GM23248 (cell line): ENCODE measurements at regions not wholly inside any gene's neighbourhood (a gene's known extent, or its start where the extent isn't known, plus 50 kb on each side); places are given as distances from the start of the nearest gene placed in this dataset.

Source experiments
- DNase-seq: peaks from one replicate; pipeline ENCODE4 v3.0.0-alpha.2; 2015
- H2AFZ ChIP-seq: fragments of 200-600 bp; sonication (generic); 2 replicates; pipeline ENCODE4 v1.6.1; 2016; ENCODE audit warnings: antibody characterized with exemption
- H3F3A ChIP-seq: fragments of 200-600 bp; sonication (generic); 2 replicates; pipeline ENCODE4 v1.6.1; 2016; ENCODE audit warnings: mild to moderate bottlenecking, antibody characterized with exemption, mixed run types; ENCODE audit not compliant: insufficient read depth
- H3K27ac ChIP-seq: fragments of 200-600 bp; sonication (generic); 2 replicates; pipeline ENCODE4 v1.5.1; 2016; ENCODE audit warnings: mild to moderate bottlenecking
- H3K27me3 ChIP-seq: fragments of 200-600 bp; sonication (generic); replicated peaks from 2 replicates; pipeline ENCODE4 v1.6.1; 2016; ENCODE audit warnings: mild to moderate bottlenecking; ENCODE audit not compliant: insufficient read depth
- H3K36me3 ChIP-seq: fragments of 200-600 bp; sonication (generic); 2 replicates; pipeline ENCODE4 v1.6.1; 2016; ENCODE audit warnings: low read depth, mild to moderate bottlenecking
- H3K4me1 ChIP-seq: fragments of 200-600 bp; sonication (generic); 2 replicates; pipeline ENCODE4 v1.6.1; 2016; ENCODE audit warnings: mild to moderate bottlenecking; ENCODE audit not compliant: insufficient read depth
- H3K4me2 ChIP-seq: fragments of 200-600 bp; sonication (generic); one replicate; pipeline ENCODE4 v1.6.1; 2016; ENCODE audit warnings: mild to moderate bottlenecking; ENCODE audit not compliant: unreplicated experiment
- H3K4me3 ChIP-seq: fragments of 200-600 bp; sonication (generic); 2 replicates; pipeline ENCODE4 v1.5.1; 2016; ENCODE audit warnings: mild to moderate bottlenecking
- H3K79me2 ChIP-seq: fragments of 200-600 bp; sonication (generic); 2 replicates; pipeline ENCODE4 v1.6.1; 2016; ENCODE audit warnings: mild to moderate bottlenecking; ENCODE audit not compliant: insufficient read depth
- H3K9ac ChIP-seq: fragments of 200-600 bp; sonication (generic); 2 replicates; pipeline ENCODE4 v1.6.1; 2016; ENCODE audit warnings: mild to moderate bottlenecking
- H3K9me2 ChIP-seq: fragments of 200-600 bp; sonication (generic); 2 replicates; pipeline ENCODE4 v1.6.1; 2016; ENCODE audit warnings: mixed run types, mild to moderate bottlenecking, moderate library complexity; ENCODE audit not compliant: insufficient read depth
- H3K9me3 ChIP-seq: fragments of 200-600 bp; sonication (generic); one replicate; pipeline ENCODE4 v1.6.1; 2017; ENCODE audit warnings: low read depth
- H4K20me1 ChIP-seq: fragments of 200-600 bp; sonication (generic); 2 replicates; pipeline ENCODE4 v1.6.0; 2016; ENCODE audit not compliant: insufficient read depth
- EZH2 ChIP-seq: fragments of 200-600 bp; sonication (generic); IDR thresholded peaks from 2 replicates; pipeline ENCODE4 v1.6.1; 2018; ENCODE audit warnings: antibody characterized with exemption, mild to moderate bottlenecking; ENCODE audit not compliant: insufficient read depth, poor library complexity, severe bottlenecking
- EZH2phosphoT487 ChIP-seq: fragments of 200-600 bp; sonication (generic); IDR thresholded peaks from 2 replicates; pipeline ENCODE4 v1.6.1; 2018; ENCODE audit warnings: antibody characterized with exemption, moderate library complexity, mild to moderate bottlenecking, low read depth; ENCODE audit not compliant: insufficient read depth
- WGBS, 2 experiments: methylation state at CpG; one replicate each; pipeline ENCODE4 v1.1.6; 2015 to 2017; ENCODE audit warnings: low lambda C conversion rate in 2 of 2, low coverage in 1 of 2; ENCODE audit errors: missing lambda C conversion rate in 2 of 2; 5-methylcytosine and 5-hydroxymethylcytosine counted together
- in situ Hi-C: fragments of 300-500 bp; cut with MboI; formaldehyde crosslinking; loops from 2 replicates; pipeline ENCODE4 v1.15.0; 2020

DNA sequence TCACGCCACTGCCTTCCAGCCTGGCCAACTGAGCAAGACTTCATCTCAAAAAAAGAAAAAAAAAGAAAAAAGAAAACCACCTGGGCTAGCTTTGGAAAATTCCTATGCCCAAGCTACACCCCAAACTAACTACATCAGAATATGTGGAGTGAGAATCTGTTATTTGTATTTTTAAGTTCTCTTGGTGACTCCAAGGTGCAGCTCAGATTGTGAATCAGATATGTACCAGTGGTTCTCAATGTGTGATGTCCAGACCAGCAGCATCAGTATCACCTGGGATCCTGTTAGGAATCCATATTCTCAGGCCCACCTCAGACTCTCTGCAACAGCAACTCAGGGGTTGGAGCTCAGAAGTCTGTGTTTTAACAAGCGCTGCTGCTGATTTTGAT is 376.8 kb downstream of the EDEM1 start:
- Histone ChIP-seq H3F3A (no peaks in the 10 kb centered on the region), H3K4me1 (no peaks in the 10 kb centered on the region), H3K9ac (no peak overlapping the region), H3K36me3 (no peaks in the 10 kb centered on the region), H3K4me2 (no peak overlapping the region), H3K9me2 (no peaks in the 10 kb centered on the region), H4K20me1 (no peaks in the 10 kb centered on the region), H3K27me3 (no peaks in the 10 kb centered on the region), H3K27ac (no peak overlapping the region), H3K9me3 (no peaks in the 10 kb centered on the region), H3K79me2 (no peaks in the 10 kb centered on the region), H2AFZ (no peak overlapping the region), H3K4me3 (no peak overlapping the region)
- 16 to 18% methylated on average over 2 of the region's 2 CpGs for WGBS, 2 experiments
- no peak for DNase-seq
- TF ChIP-seq EZH2: no peak
- no peak for TF ChIP-seq EZH2phosphoT487
- in situ Hi-C loops: no loop called here

DNA sequence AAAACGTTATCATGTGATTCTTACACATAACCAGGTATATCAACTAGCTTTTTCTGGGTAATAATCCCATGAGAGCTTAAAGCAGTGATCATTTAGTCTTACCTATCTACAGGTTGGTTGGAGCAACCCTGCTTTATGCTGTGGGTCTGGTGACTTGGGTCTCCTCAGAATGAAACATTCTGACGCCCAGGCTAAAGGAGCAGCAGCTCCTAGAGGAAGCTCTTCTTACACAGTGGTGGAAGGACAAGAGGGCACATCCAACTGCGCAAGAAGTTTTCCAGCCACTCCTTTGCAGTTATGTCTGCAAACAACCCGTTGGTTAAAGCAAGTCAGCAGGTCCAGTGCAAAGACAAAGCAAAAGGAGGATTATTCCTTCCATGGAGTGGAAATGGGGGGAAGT is 377.5 kb downstream of the EDEM1 start:
- Histone ChIP-seq H3F3A (no peaks in the 10 kb centered on the region), H3K4me3 (no peak overlapping the region), H3K9ac (no peak overlapping the region), H3K36me3 (no peaks in the 10 kb centered on the region), H3K4me1 (no peaks in the 10 kb centered on the region), H4K20me1 (no peaks in the 10 kb centered on the region), H2AFZ (no peak overlapping the region), H3K9me2 (no peaks in the 10 kb centered on the region), H3K27me3 (no peaks in the 10 kb centered on the region), H3K27ac (no peak overlapping the region), H3K79me2 (no peaks in the 10 kb centered on the region), H3K4me2 (no peak overlapping the region), H3K9me3 (no peaks in the 10 kb centered on the region)
- no peak for DNase-seq
- WGBS, 2 experiments: 5 to 8% methylated on average over 4 of the region's 4 CpGs
- in situ Hi-C loops: no loop called here
- TF ChIP-seq EZH2phosphoT487: no peak
- TF ChIP-seq EZH2: no peak

DNA sequence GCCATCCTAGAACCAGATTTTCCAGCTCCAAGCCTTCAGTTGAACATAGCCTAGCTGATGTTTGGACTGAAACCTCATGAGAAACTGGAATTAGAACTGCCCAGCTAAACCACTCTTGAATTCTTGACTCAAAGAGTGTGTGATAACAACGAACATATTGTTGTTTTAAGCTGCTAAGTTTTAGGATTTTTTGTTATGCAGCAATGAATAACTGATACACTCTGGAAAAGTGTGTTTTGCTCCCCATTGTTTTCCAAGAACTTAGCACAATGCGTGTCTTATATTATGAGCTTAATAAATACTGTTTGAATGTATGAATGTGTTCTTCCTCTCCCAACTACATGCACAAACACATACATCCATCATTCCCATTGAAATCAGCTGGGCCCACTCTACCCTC is 379.6 kb downstream of the EDEM1 start:
- 7 to 28% methylated on average over 2 of the region's 2 CpGs for WGBS, 2 experiments
- no peak for DNase-seq
- no peaks in the 10 kb centered on the region for H4K20me1 ChIP-seq
- no peak overlapping the region for H2AFZ ChIP-seq
- H3F3A ChIP-seq: no peaks in the 10 kb centered on the region
- no peak overlapping the region for H3K9ac ChIP-seq
- no peak overlapping the region for H3K27ac ChIP-seq
- no peaks in the 10 kb centered on the region for H3K9me3 ChIP-seq
- no peaks in the 10 kb centered on the region for H3K36me3 ChIP-seq
- H3K4me3 ChIP-seq: no peak overlapping the region
- H3K27me3 ChIP-seq: no peaks in the 10 kb centered on the region
- H3K4me1 ChIP-seq: no peaks in the 10 kb centered on the region
- TF ChIP-seq EZH2phosphoT487 (no peak), EZH2 (no peak)
- in situ Hi-C loops: no loop called here
- H3K9me2 ChIP-seq: no peaks in the 10 kb centered on the region
- H3K79me2 ChIP-seq: no peaks in the 10 kb centered on the region
- H3K4me2 ChIP-seq: no peak overlapping the region

DNA sequence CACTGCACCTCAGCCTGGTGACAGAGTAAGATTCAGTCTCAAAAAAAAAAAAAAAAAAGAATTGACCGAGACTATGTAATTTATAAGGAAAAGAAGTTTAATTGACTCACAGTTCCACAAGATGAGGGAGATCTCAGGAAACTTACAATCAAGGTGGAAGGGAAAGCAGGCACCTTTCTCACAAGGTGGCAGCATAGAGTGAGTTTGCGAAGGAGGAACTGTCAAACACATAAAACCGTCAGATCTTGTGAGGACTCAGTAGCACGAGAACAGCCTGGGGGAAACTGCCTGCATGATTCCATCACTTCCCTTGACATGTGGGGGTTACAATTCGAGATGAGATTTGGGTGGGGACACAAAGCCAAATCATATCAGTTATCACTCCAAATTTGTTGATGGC is 380.9 kb downstream of the EDEM1 start:
- Histone ChIP-seq H3K9me3 (no peaks in the 10 kb centered on the region), H3K27me3 (no peaks in the 10 kb centered on the region), H4K20me1 (no peaks in the 10 kb centered on the region), H3K4me3 (no peak overlapping the region), H2AFZ (no peak overlapping the region), H3K4me2 (no peak overlapping the region), H3F3A (no peaks in the 10 kb centered on the region), H3K79me2 (no peaks in the 10 kb centered on the region), H3K9ac (no peak overlapping the region), H3K4me1 (no peaks in the 10 kb centered on the region), H3K9me2 (no peaks in the 10 kb centered on the region), H3K36me3 (no peaks in the 10 kb centered on the region), H3K27ac (no peak overlapping the region)
- in situ Hi-C loops: no loop called here
- WGBS, 2 experiments: 5 to 7% methylated on average over 5 of the region's 5 CpGs
- no peak for TF ChIP-seq EZH2phosphoT487
- no peak for TF ChIP-seq EZH2
- DNase-seq: no peak

DNA sequence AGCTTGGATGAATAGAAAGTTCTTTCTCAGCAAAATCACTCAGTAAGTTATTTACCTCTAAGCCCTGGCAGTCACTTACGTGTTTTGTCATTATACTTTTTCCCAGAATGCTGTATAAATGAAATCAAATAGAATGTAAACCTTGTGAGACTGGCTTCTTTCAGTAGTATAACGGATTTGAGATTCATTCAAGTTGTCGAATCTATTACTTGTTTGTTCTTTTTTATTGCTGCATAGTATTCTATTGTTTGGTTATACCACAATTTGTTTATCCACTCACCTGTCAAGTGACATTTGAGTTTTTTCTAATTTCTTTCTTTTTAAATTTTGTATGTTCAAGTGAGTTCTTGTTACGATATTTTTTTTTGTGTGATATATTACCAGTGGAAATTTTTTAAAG is 381.6 kb downstream of the EDEM1 start:
- no peak for DNase-seq
- H2AFZ ChIP-seq: no peak overlapping the region
- no peaks in the 10 kb centered on the region for H3K36me3 ChIP-seq
- H3K27me3 ChIP-seq: no peaks in the 10 kb centered on the region
- H3K4me2 ChIP-seq: no peak overlapping the region
- no peak overlapping the region for H3K27ac ChIP-seq
- in situ Hi-C loops: no loop called here
- no peak overlapping the region for H3K4me3 ChIP-seq
- TF ChIP-seq EZH2phosphoT487: no peak
- TF ChIP-seq EZH2: no peak
- no peaks in the 10 kb centered on the region for H4K20me1 ChIP-seq
- H3K9me3 ChIP-seq: no peaks in the 10 kb centered on the region
- no peaks in the 10 kb centered on the region for H3F3A ChIP-seq
- no peaks in the 10 kb centered on the region for H3K79me2 ChIP-seq
- H3K9me2 ChIP-seq: no peaks in the 10 kb centered on the region
- no peaks in the 10 kb centered on the region for H3K4me1 ChIP-seq
- WGBS, 2 experiments: 20 to 38% methylated on average over 4 of the region's 4 CpGs
- no peak overlapping the region for H3K9ac ChIP-seq
